HCT116 (cell line): ENCODE measurements at regions not wholly inside any gene's neighbourhood (a gene's known extent, or its start where the extent isn't known, plus 50 kb on each side); places are given as distances from the start of the nearest gene placed in this dataset.

ENCODE experiments used
- ATAC-seq: fragments of 200-7000 bp; cut with Tn5 transposase; 2 replicates; pipeline ENCODE4 v1.9.1; 2020; ENCODE audit warnings: mild to moderate bottlenecking, moderate library complexity
- BruUV-seq: library from RNA; stranded (reverse); fragments of 400-500 nt; replicated peaks from 2 replicates; lab custom pipeline; 2021; lab: Mats Ljungman, UMichigan
- CTCF ChIA-PET: fragments of 300-600 bp; sonication (Branson Sonifier 250); formaldehyde crosslinking; loops from one replicate; lab custom pipeline; 2021; ENCODE audit warnings: antibody characterized with exemption; lab: Charles Lee
- POLR2A ChIA-PET: fragments of 300-600, 350-600 bp; sonication (Branson Sonifier 250); formaldehyde crosslinking; loops from one replicate; lab custom pipeline; 2021; ENCODE audit warnings: antibody characterized with exemption; lab: Charles Lee
- RAD21 ChIA-PET, 2 experiments: fragments of 300-600 bp; sonication (Branson Sonifier 250); formaldehyde crosslinking; loops; one replicate each; lab custom pipeline; 2023; ENCODE audit warnings: low total read pairs in 2 of 2; ENCODE audit not compliant: uncharacterized antibody in 2 of 2, unreplicated experiment in 2 of 2, low non-redundant PET in 1 of 2; lab: Charles Lee
- DNase-seq: peaks from one replicate; pipeline ENCODE4 v3.0.0-alpha.2; 2010; ENCODE audit warnings: low read depth, low spot score
- H2AFZ ChIP-seq: fragments of 200-600 bp; shearing (Covaris generic), sonication (generic); 2 replicates; pipeline ENCODE4 v1.6.1; 2017; ENCODE audit warnings: low read depth, mixed run types, mixed read lengths, antibody characterized with exemption, low read length; ENCODE audit not compliant: poor library complexity, severe bottlenecking
- H3K27ac ChIP-seq: 2 replicates; pipeline ENCODE4 v1.5.1; 2012; ENCODE audit warnings: low read depth, low read length
- H3K27me3 ChIP-seq: fragments of 200-600 bp; sonication (generic); 2 replicates; pipeline ENCODE4 v1.6.1; 2016; ENCODE audit warnings: mixed run types, low read length, mixed read lengths; ENCODE audit not compliant: insufficient read depth
- H3K36me3 ChIP-seq, 2 experiments: fragments of 200-500 bp in 1 of 2; fragments of 200-600 bp in 1 of 2; sonication (Bioruptor generic) in 1 of 2; sonication (generic) in 1 of 2; 2 replicates each; pipeline versions ENCODE4 v1.5.1 to v1.6.1; 2014 to 2016; ENCODE audit warnings: low read length in 2 of 2, inconsistent platforms in 1 of 2, mixed read lengths in 1 of 2, mixed run types in 1 of 2; ENCODE audit not compliant: insufficient read depth in 2 of 2, control insufficient read depth in 1 of 2
- H3K4me1 ChIP-seq, 2 experiments: fragments of 200-600 bp in 1 of 2; sonication (generic) in 1 of 2; 2 replicates each; pipeline versions ENCODE4 v1.5.1 to v1.6.1; 2012 to 2017; ENCODE audit warnings: low read length in 2 of 2, inconsistent platforms in 1 of 2, mild to moderate bottlenecking in 1 of 2, mixed read lengths in 1 of 2, mixed run types in 1 of 2, moderate library complexity in 1 of 2; ENCODE audit not compliant: insufficient read depth in 2 of 2, control insufficient read depth in 1 of 2
- H3K4me2 ChIP-seq: fragments of 200-600 bp; sonication (generic); 2 replicates; pipeline ENCODE4 v1.6.1; 2017; ENCODE audit warnings: mixed run types, low read length, mixed read lengths
- H3K4me3 ChIP-seq, 2 experiments: fragments of 200-600 bp in 1 of 2; sonication (generic) in 1 of 2; replicated peaks in 1 of 2; 2 replicates each; pipeline ENCODE4 v1.5.1; 2011 to 2016; ENCODE audit warnings: low read length in 2 of 2, control low read depth in 1 of 2, low read depth in 1 of 2, mild to moderate bottlenecking in 1 of 2, mixed read lengths in 1 of 2, mixed run types in 1 of 2
- H3K79me2 ChIP-seq: fragments of 200-600 bp; sonication (generic); 2 replicates; pipeline ENCODE4 v1.6.1; 2017; ENCODE audit warnings: mild to moderate bottlenecking, mixed run types, low read length, moderate library complexity, mixed read lengths; ENCODE audit not compliant: insufficient read depth
- H3K9ac ChIP-seq: fragments of 200-600 bp; sonication (generic); 2 replicates; pipeline ENCODE4 v1.6.1; 2016; ENCODE audit warnings: low read length, mixed read lengths
- H3K9me2 ChIP-seq: fragments of 200-600 bp; sonication (generic), shearing (Covaris generic); 2 replicates; pipeline ENCODE4 v1.6.1; 2017; ENCODE audit warnings: mixed run types, mild to moderate bottlenecking, moderate library complexity; ENCODE audit not compliant: insufficient read depth
- H3K9me3 ChIP-seq, 2 experiments: fragments of 200-500 bp in 1 of 2; fragments of 200-600 bp in 1 of 2; sonication (Bioruptor generic) in 1 of 2; sonication (generic) in 1 of 2; 2 replicates each; pipeline ENCODE4 v1.6.1; 2014 to 2017; ENCODE audit warnings: low read length in 2 of 2, mixed read lengths in 2 of 2, inconsistent platforms in 1 of 2, low read depth in 1 of 2, mild to moderate bottlenecking in 1 of 2, mixed run types in 1 of 2, moderate library complexity in 1 of 2; ENCODE audit not compliant: control insufficient read depth in 1 of 2, insufficient read depth in 1 of 2
- H4K20me1 ChIP-seq: fragments of 200-600 bp; sonication (generic), shearing (Covaris generic); 2 replicates; pipeline ENCODE4 v1.6.1; 2017; ENCODE audit warnings: mixed run types, mild to moderate bottlenecking, moderate library complexity; ENCODE audit not compliant: insufficient read depth
- CBX3 ChIP-seq: IDR thresholded peaks from 2 replicates; pipeline ENCODE4 v1.6.1; 2012; ENCODE audit warnings: low read depth
- POLR2AphosphoS5 ChIP-seq: IDR thresholded peaks from 2 replicates; pipeline ENCODE4 v1.6.1; 2011; ENCODE audit warnings: mild to moderate bottlenecking, low read depth, low read length, moderate library complexity
- RAD21 ChIP-seq: IDR thresholded peaks from 2 replicates; pipeline ENCODE4 v1.6.1; 2012; ENCODE audit warnings: low read depth, mild to moderate bottlenecking
- SP1 ChIP-seq: IDR thresholded peaks from 2 replicates; pipeline ENCODE4 v1.6.1; 2012; ENCODE audit warnings: low read depth
- TCF7L2 ChIP-seq: IDR thresholded peaks from 2 replicates; pipeline ENCODE4 v1.7.0; 2011; ENCODE audit warnings: borderline replicate concordance, inconsistent platforms; ENCODE audit not compliant: insufficient read depth, insufficient read length; ENCODE audit errors: extremely low read depth
- YY1 ChIP-seq: IDR thresholded peaks from 2 replicates; pipeline ENCODE4 v1.6.1; 2011; ENCODE audit warnings: low read length, low read depth, moderate library complexity, mild to moderate bottlenecking; ENCODE audit not compliant: insufficient replicate concordance; ENCODE audit errors: extremely low read depth
- ZNF274 ChIP-seq: fragments of 200-500 bp; sonication (Bioruptor generic); IDR thresholded peaks from 2 replicates; pipeline ENCODE4 v1.6.1; 2014; ENCODE audit warnings: mild to moderate bottlenecking, low read depth, low read length, inconsistent platforms
- intact Hi-C: fragments of 100-400 bp; cut with micrococcal nuclease; formaldehyde crosslinking; loops from 2 replicates; pipeline ENCODE4 v1.10.0; 2022
- TF ChIP-seq, protein P1 (sequence below): IDR thresholded peaks from 2 replicates; pipeline ENCODE4 v1.6.1; 2012; ENCODE audit warnings: low read depth
- TF ChIP-seq, protein P2 (sequence below): IDR thresholded peaks from 2 replicates; pipeline ENCODE4 v1.6.1; 2011; ENCODE audit warnings: mild to moderate bottlenecking, low read length, moderate library complexity; ENCODE audit not compliant: insufficient replicate concordance; ENCODE audit errors: extremely low read depth
- TF ChIP-seq, protein P3 (sequence below), 3 experiments: fragments of 200-600 bp in 1 of 3; sonication (generic) in 1 of 3; IDR thresholded peaks in 2 of 3; conservative IDR thresholded peaks in 1 of 3; 2 replicates each; pipeline ENCODE4 v1.5.1; 2012 to 2017; ENCODE audit warnings: low read depth in 2 of 3, low read length in 2 of 3, antibody characterized with exemption in 1 of 3, borderline replicate concordance in 1 of 3, control low read depth in 1 of 3, mild to moderate bottlenecking in 1 of 3, mixed read lengths in 1 of 3, mixed run types in 1 of 3, moderate library complexity in 1 of 3; ENCODE audit not compliant: insufficient read depth in 1 of 3
- TF ChIP-seq, protein P4 (sequence below): IDR thresholded peaks from 2 replicates; pipeline ENCODE4 v1.6.1; 2012

DNA sequence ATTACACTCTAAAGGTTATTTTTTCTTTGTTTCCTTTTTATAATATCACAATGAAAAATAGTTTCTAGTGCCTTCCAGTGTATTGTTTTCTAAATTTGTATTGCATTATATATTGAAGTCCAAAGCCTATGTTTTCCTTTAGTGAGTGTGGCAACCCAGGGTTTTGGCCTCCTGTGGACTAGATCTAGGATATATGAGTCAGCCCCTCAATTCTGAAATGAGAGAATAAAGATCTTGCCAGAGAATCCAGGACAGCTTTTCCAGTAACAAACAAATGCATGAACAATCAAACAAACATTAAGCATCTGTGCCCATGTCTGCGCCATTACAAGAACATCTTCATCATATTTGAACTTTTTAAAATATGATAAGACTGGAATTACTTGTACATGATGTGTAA is 70.7 kb upstream of the SSTR1 start:
- no peaks in the 10 kb centered on the region for H3K9me3 ChIP-seq
- no TSS peak for BruUV-seq
- intact Hi-C loops, result no loop called here
- ChIA-PET POLR2A (no interaction called here), RAD21 (no interaction called here), CTCF (no interaction called here)
- no peaks in the 10 kb centered on the region for H3K79me2 ChIP-seq
- DNase-seq (no peak), ATAC-seq (no peak)
- no peaks in the 10 kb centered on the region for H3K36me3 ChIP-seq
- H3K4me3 ChIP-seq, result no peak overlapping the region
- no peaks in the 10 kb centered on the region for H3K9me2 ChIP-seq
- H2AFZ ChIP-seq, result no peak overlapping the region
- no peak overlapping the region for H3K4me2 ChIP-seq
- H3K9ac ChIP-seq, result no peak overlapping the region
- H3K4me1 ChIP-seq, result no peaks in the 10 kb centered on the region
- H3K27ac ChIP-seq, result no peak overlapping the region
- TF ChIP-seq TCF7L2, result no peak
- TF ChIP-seq CBX3, result no peak
- no peak for TF ChIP-seq YY1
- H4K20me1 ChIP-seq, result no peaks in the 10 kb centered on the region
- H3K27me3 ChIP-seq, result no peaks in the 10 kb centered on the region

DNA sequence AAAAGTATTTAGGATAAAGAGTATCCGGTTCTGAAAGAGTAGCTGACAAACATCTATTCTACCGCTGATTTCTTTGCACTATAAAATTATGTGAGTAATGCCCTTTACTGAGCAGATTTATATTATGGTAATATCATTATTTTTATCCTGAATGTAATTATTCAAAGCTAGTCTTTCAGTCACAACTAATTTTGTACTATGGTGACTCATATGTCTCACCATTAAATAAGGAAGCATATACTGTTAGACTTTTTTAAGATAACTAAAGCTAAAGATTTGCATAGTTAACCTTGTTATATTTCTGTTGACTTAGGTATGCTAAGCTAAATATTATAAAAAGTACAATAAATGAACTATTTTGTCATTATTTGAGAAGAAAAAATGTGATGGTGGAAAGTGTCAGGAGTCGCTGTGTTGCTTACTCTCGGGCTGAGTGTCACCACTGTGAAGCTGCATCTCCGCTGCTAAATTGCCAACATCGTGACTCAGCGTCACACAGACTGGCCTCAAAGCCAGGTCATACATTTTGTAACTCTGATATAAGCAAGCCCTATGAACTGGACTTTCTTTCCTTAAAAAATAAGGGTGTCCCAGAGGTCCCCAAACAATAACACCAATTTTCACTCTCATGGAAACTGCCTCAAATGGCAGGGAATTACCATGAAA is 69.1 kb upstream of the SSTR1 start:
- CTCF ChIA-PET, result no interaction called here
- Histone ChIP-seq H4K20me1 (no peaks in the 10 kb centered on the region), H3K4me2 (no peak overlapping the region), H3K79me2 (no peaks in the 10 kb centered on the region), H2AFZ (no peak overlapping the region), H3K36me3 (no peaks in the 10 kb centered on the region), H3K4me1 (no peaks in the 10 kb centered on the region), H3K27me3 (no peaks in the 10 kb centered on the region), H3K9me2 (no peaks in the 10 kb centered on the region), H3K9me3 (no peaks in the 10 kb centered on the region), H3K9ac (no peak overlapping the region), H3K27ac (no peak overlapping the region), H3K4me3 (no peak overlapping the region)
- ATAC-seq (no peak), DNase-seq (no peak)
- POLR2A ChIA-PET, result no interaction called here
- RAD21 ChIA-PET, result no interaction called here
- BruUV-seq, result no TSS peak
- intact Hi-C loops, result no loop called here
- TF ChIP-seq POLR2AphosphoS5 (no peak), RAD21 (no peak), SP1 (no peak), ZNF274 (no peak)
- TF ChIP-seq, protein P1, sequence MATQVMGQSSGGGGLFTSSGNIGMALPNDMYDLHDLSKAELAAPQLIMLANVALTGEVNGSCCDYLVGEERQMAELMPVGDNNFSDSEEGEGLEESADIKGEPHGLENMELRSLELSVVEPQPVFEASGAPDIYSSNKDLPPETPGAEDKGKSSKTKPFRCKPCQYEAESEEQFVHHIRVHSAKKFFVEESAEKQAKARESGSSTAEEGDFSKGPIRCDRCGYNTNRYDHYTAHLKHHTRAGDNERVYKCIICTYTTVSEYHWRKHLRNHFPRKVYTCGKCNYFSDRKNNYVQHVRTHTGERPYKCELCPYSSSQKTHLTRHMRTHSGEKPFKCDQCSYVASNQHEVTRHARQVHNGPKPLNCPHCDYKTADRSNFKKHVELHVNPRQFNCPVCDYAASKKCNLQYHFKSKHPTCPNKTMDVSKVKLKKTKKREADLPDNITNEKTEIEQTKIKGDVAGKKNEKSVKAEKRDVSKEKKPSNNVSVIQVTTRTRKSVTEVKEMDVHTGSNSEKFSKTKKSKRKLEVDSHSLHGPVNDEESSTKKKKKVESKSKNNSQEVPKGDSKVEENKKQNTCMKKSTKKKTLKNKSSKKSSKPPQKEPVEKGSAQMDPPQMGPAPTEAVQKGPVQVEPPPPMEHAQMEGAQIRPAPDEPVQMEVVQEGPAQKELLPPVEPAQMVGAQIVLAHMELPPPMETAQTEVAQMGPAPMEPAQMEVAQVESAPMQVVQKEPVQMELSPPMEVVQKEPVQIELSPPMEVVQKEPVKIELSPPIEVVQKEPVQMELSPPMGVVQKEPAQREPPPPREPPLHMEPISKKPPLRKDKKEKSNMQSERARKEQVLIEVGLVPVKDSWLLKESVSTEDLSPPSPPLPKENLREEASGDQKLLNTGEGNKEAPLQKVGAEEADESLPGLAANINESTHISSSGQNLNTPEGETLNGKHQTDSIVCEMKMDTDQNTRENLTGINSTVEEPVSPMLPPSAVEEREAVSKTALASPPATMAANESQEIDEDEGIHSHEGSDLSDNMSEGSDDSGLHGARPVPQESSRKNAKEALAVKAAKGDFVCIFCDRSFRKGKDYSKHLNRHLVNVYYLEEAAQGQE, result no peak
- TF ChIP-seq, protein P2, sequence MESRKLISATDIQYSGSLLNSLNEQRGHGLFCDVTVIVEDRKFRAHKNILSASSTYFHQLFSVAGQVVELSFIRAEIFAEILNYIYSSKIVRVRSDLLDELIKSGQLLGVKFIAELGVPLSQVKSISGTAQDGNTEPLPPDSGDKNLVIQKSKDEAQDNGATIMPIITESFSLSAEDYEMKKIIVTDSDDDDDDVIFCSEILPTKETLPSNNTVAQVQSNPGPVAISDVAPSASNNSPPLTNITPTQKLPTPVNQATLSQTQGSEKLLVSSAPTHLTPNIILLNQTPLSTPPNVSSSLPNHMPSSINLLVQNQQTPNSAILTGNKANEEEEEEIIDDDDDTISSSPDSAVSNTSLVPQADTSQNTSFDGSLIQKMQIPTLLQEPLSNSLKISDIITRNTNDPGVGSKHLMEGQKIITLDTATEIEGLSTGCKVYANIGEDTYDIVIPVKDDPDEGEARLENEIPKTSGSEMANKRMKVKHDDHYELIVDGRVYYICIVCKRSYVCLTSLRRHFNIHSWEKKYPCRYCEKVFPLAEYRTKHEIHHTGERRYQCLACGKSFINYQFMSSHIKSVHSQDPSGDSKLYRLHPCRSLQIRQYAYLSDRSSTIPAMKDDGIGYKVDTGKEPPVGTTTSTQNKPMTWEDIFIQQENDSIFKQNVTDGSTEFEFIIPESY, result no peak
- TF ChIP-seq, protein P3, sequence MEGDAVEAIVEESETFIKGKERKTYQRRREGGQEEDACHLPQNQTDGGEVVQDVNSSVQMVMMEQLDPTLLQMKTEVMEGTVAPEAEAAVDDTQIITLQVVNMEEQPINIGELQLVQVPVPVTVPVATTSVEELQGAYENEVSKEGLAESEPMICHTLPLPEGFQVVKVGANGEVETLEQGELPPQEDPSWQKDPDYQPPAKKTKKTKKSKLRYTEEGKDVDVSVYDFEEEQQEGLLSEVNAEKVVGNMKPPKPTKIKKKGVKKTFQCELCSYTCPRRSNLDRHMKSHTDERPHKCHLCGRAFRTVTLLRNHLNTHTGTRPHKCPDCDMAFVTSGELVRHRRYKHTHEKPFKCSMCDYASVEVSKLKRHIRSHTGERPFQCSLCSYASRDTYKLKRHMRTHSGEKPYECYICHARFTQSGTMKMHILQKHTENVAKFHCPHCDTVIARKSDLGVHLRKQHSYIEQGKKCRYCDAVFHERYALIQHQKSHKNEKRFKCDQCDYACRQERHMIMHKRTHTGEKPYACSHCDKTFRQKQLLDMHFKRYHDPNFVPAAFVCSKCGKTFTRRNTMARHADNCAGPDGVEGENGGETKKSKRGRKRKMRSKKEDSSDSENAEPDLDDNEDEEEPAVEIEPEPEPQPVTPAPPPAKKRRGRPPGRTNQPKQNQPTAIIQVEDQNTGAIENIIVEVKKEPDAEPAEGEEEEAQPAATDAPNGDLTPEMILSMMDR (IDR thresholded peaks at IDR 0.05 in 2 of 3, conservative IDR thresholded peaks at IDR 0.05 in 1 of 3; ENCODE audit: borderline replicate concordance in 1 of 3, insufficient read depth in 1 of 3, low read depth in 2 of 3, low read length in 2 of 3), result no peak
- TF ChIP-seq, protein P4, sequence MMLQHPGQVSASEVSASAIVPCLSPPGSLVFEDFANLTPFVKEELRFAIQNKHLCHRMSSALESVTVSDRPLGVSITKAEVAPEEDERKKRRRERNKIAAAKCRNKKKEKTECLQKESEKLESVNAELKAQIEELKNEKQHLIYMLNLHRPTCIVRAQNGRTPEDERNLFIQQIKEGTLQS, result no peak
